Liver (tissue), 7 donors: ENCODE measurements at regions not wholly inside any gene's neighbourhood (a gene's known extent, or its start where the extent isn't known, plus 50 kb on each side); places are given as distances from the start of the nearest gene placed in this dataset.

ENCODE experiments used
- DNase-seq: peaks from one replicate; pipeline ENCODE4 v3.0.0-alpha.2; 2017; ENCODE audit warnings: low spot score
- H3K27ac ChIP-seq, 2 donors: one replicate each; pipeline ENCODE4 v1.7.0; 2013; ENCODE audit warnings: inconsistent platforms in 2 of 2, low read length in 2 of 2, control low read depth in 1 of 2, low read depth in 1 of 2, mild to moderate bottlenecking in 1 of 2
- H3K27me3 ChIP-seq, 4 donors: one replicate each; pipeline versions ENCODE4 v1.6.1 to v1.7.0; 2013; ENCODE audit warnings: low read length in 3 of 4, inconsistent platforms in 1 of 4, mild to moderate bottlenecking in 1 of 4, moderate library complexity in 1 of 4; ENCODE audit not compliant: control insufficient read depth in 4 of 4, insufficient read depth in 4 of 4
- H3K36me3 ChIP-seq, 4 donors: one replicate each; pipeline versions ENCODE4 v1.6.1 to v1.7.0; 2013; ENCODE audit warnings: low read length in 3 of 4, mild to moderate bottlenecking in 3 of 4, low read depth in 1 of 4, moderate library complexity in 1 of 4; ENCODE audit not compliant: control insufficient read depth in 4 of 4, insufficient read depth in 3 of 4
- H3K4me1 ChIP-seq, 4 donors: one replicate each; pipeline versions ENCODE4 v1.6.1 to v1.7.0; 2013; ENCODE audit warnings: low read length in 3 of 4, mild to moderate bottlenecking in 3 of 4, moderate library complexity in 1 of 4; ENCODE audit not compliant: control insufficient read depth in 4 of 4, insufficient read depth in 4 of 4
- H3K4me3 ChIP-seq, 3 donors: one replicate each; pipeline versions ENCODE4 v1.6.1 to v1.7.0; 2013; ENCODE audit warnings: low read length in 3 of 3, control low read depth in 1 of 3, low read depth in 1 of 3, mild to moderate bottlenecking in 1 of 3
- H3K9ac ChIP-seq, 2 donors: one replicate each; pipeline ENCODE4 v1.7.0; 2013; ENCODE audit warnings: low read length in 2 of 2, mild to moderate bottlenecking in 2 of 2, moderate library complexity in 2 of 2, control low read depth in 1 of 2, low read depth in 1 of 2
- H3K9me3 ChIP-seq, 4 donors: one replicate each; pipeline versions ENCODE4 v1.6.1 to v1.7.0; 2013; ENCODE audit warnings: low read length in 3 of 4; ENCODE audit not compliant: control insufficient read depth in 4 of 4
- FOXA1 ChIP-seq: IDR thresholded peaks from 2 replicates; pipeline ENCODE4 v1.6.1; 2016; ENCODE audit warnings: antibody characterized with exemption
- FOXA2 ChIP-seq: IDR thresholded peaks from 2 replicates; pipeline ENCODE4 v1.6.1; 2016; ENCODE audit warnings: antibody characterized with exemption
- HNF4A ChIP-seq, 2 donors: conservative IDR thresholded peaks; 2 replicates each; pipeline ENCODE4 v1.6.1; 2016; ENCODE audit warnings: antibody characterized with exemption in 2 of 2, mild to moderate bottlenecking in 2 of 2
- JUND ChIP-seq, 2 donors: IDR thresholded peaks; 2 replicates each; pipeline ENCODE4 v1.6.1; 2016; ENCODE audit warnings: antibody characterized with exemption in 2 of 2
- RAD21 ChIP-seq, 2 donors: IDR thresholded peaks; 2 replicates each; pipeline ENCODE4 v1.6.1; 2016; ENCODE audit warnings: antibody characterized with exemption in 2 of 2, mild to moderate bottlenecking in 2 of 2
- RXRA ChIP-seq, 2 donors: IDR thresholded peaks; 2 replicates each; pipeline ENCODE4 v1.6.1; 2017 to 2018; ENCODE audit warnings: antibody characterized with exemption in 2 of 2, mild to moderate bottlenecking in 1 of 2
- YY1 ChIP-seq: IDR thresholded peaks from 2 replicates; pipeline ENCODE4 v1.6.1; 2016; ENCODE audit warnings: antibody characterized with exemption, mild to moderate bottlenecking
- ZBTB33 ChIP-seq: IDR thresholded peaks from 2 replicates; pipeline ENCODE4 v1.6.1; 2016; ENCODE audit warnings: antibody characterized with exemption
- WGBS: extraction: QIAGEN DNeasy Blood & Tissue Kit; methylation state at CpG from one replicate; pipeline ENCODE4 v1.1.7; 2013; 5-methylcytosine and 5-hydroxymethylcytosine counted together
- TF ChIP-seq, protein P1 (sequence below): IDR thresholded peaks from 2 replicates; pipeline ENCODE4 v1.6.1; 2016; ENCODE audit warnings: antibody characterized with exemption
- TF ChIP-seq, protein P2 (sequence below): IDR thresholded peaks from 2 replicates; pipeline ENCODE4 v1.6.1; 2016; ENCODE audit warnings: antibody characterized with exemption, mild to moderate bottlenecking
- donor health status: healthy.
- donor health status: healthy.
- donor health status: healthy.
- donor health status: healthy.

- no peak for TF ChIP-seq FOXA1
- TF ChIP-seq, protein P1, sequence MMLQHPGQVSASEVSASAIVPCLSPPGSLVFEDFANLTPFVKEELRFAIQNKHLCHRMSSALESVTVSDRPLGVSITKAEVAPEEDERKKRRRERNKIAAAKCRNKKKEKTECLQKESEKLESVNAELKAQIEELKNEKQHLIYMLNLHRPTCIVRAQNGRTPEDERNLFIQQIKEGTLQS: no peak
These were observed 1025.8 kb upstream of the KLHL29 start (continued) for GRCh38 chr2:22359071-22359672.

- Histone ChIP-seq H3K9me3 (no peaks in the 10 kb centered on the region), H3K9ac (no peak overlapping the region), H3K27me3 (peaks cover 0 to 7% (median 0%) of the 10 kb centered on the region in 4 donors), H3K4me1 (no peaks in the 10 kb centered on the region), H3K4me3 (no peak overlapping the region), H3K36me3 (no peaks in the 10 kb centered on the region), H3K27ac (no peak overlapping the region)
- WGBS: 58% methylated on average over 4 of the region's 4 CpGs
- no peak for TF ChIP-seq ZBTB33
- TF ChIP-seq HNF4A (conservative IDR thresholded peaks at IDR 0.05): no peak
- TF ChIP-seq, protein P1: no peak
- TF ChIP-seq YY1: no peak
- TF ChIP-seq RAD21 (IDR thresholded peaks at IDR 0.05): no peak
- DNase-seq: no peak
These were observed 1024.1 kb upstream of the KLHL29 start for GRCh38 chr2:22360735-22361374.

DNA sequence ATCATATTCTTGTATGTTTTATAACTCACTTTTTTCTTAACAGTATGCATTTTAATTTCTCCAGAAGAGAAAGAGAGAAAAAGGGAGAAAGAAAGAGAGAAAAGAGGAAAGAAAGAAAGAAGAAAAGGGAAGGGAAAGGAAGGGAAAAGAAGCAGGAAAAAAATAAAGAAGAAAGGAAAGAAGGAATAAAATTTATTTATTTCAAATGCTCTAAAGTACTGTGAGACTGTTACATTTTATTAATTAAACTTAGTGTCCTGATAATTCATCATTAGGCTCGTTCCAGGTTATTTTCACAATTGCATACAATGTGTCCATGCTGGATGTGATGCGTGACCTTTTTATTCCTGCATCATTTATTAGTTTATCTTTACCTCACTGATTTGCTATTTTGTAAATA, 1023.4 kb upstream of the KLHL29 start:
- 67% methylated on average over 2 of the region's 2 CpGs for WGBS
- DNase-seq: no peak

More for the DNA sequence above, 1023.4 kb upstream of the KLHL29 start:
- TF ChIP-seq RXRA (IDR thresholded peaks at IDR 0.05) (no peak), ZBTB33 (no peak), FOXA1 (no peak), HNF4A (conservative IDR thresholded peaks at IDR 0.05) (no peak), RAD21 (IDR thresholded peaks at IDR 0.05) (no peak), YY1 (no peak), FOXA2 (no peak), JUND (IDR thresholded peaks at IDR 0.05) (no peak)
- TF ChIP-seq, protein P1: no peak
- TF ChIP-seq, protein P2, sequence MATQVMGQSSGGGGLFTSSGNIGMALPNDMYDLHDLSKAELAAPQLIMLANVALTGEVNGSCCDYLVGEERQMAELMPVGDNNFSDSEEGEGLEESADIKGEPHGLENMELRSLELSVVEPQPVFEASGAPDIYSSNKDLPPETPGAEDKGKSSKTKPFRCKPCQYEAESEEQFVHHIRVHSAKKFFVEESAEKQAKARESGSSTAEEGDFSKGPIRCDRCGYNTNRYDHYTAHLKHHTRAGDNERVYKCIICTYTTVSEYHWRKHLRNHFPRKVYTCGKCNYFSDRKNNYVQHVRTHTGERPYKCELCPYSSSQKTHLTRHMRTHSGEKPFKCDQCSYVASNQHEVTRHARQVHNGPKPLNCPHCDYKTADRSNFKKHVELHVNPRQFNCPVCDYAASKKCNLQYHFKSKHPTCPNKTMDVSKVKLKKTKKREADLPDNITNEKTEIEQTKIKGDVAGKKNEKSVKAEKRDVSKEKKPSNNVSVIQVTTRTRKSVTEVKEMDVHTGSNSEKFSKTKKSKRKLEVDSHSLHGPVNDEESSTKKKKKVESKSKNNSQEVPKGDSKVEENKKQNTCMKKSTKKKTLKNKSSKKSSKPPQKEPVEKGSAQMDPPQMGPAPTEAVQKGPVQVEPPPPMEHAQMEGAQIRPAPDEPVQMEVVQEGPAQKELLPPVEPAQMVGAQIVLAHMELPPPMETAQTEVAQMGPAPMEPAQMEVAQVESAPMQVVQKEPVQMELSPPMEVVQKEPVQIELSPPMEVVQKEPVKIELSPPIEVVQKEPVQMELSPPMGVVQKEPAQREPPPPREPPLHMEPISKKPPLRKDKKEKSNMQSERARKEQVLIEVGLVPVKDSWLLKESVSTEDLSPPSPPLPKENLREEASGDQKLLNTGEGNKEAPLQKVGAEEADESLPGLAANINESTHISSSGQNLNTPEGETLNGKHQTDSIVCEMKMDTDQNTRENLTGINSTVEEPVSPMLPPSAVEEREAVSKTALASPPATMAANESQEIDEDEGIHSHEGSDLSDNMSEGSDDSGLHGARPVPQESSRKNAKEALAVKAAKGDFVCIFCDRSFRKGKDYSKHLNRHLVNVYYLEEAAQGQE: no peak
- Histone ChIP-seq H3K9ac (no peak overlapping the region), H3K4me3 (no peak overlapping the region), H3K4me1 (no peaks in the 10 kb centered on the region), H3K27me3 (peaks cover 0 to 7% (median 0%) of the 10 kb centered on the region in 4 donors), H3K27ac (no peak overlapping the region), H3K36me3 (no peaks in the 10 kb centered on the region), H3K9me3 (no peaks in the 10 kb centered on the region)
